OCI-LY7 (cell line): ENCODE measurements at regions not wholly inside any gene's neighbourhood (a gene's known extent, or its start where the extent isn't known, plus 50 kb on each side); places are given as distances from the start of the nearest gene placed in this dataset.

Experiments
- BruUV-seq: library from RNA; stranded (reverse); fragments of 400-500 nt; replicated peaks from 2 replicates; lab custom pipeline; 2021; lab: Mats Ljungman, UMichigan
- CTCF ChIA-PET: fragments of 300-600 bp; sonication (Branson Sonifier 250); formaldehyde crosslinking; loops from one replicate; lab custom pipeline; 2022; ENCODE audit warnings: antibody characterized with exemption; ENCODE audit not compliant: unreplicated experiment; lab: Charles Lee
- POLR2A ChIA-PET: fragments of 300-600 bp; sonication (Branson Sonifier 250); formaldehyde crosslinking; loops from one replicate; lab custom pipeline; 2022; ENCODE audit warnings: antibody characterized with exemption; lab: Charles Lee
- DNase-seq: peaks from one replicate; pipeline ENCODE4 v3.0.0-alpha.2; 2015; ENCODE audit warnings: low spot score
- H2AFZ ChIP-seq: fragments of 200-600 bp; sonication (generic), shearing (Covaris generic); 2 replicates; pipeline ENCODE4 v1.6.1; 2014; ENCODE audit warnings: mild to moderate bottlenecking, antibody characterized with exemption, low read length, moderate library complexity
- H3K27ac ChIP-seq: fragments of 200-600 bp; sonication (generic); 2 replicates; pipeline ENCODE4 v1.5.1; 2014; ENCODE audit warnings: mixed run types, low read depth, mild to moderate bottlenecking, moderate library complexity, low read length, inconsistent platforms; ENCODE audit not compliant: poor library complexity, severe bottlenecking
- H3K36me3 ChIP-seq: fragments of 200-600 bp; sonication (generic); 2 replicates; pipeline ENCODE4 v1.6.1; 2014; ENCODE audit warnings: mild to moderate bottlenecking, antibody characterized with exemption, low read length, moderate library complexity, mixed read lengths; ENCODE audit not compliant: insufficient read depth
- H3K4me1 ChIP-seq: fragments of 200-600 bp; sonication (generic); 2 replicates; pipeline ENCODE4 v1.5.1; 2014; ENCODE audit warnings: mild to moderate bottlenecking, low read length; ENCODE audit not compliant: insufficient read depth, poor library complexity, severe bottlenecking
- H3K4me2 ChIP-seq: fragments of 200-600 bp; sonication (generic); 2 replicates; pipeline ENCODE4 v1.6.1; 2014; ENCODE audit warnings: mild to moderate bottlenecking, low read length
- H3K4me3 ChIP-seq: fragments of 200-600 bp; sonication (generic); 2 replicates; pipeline ENCODE4 v1.5.1; 2014; ENCODE audit warnings: mild to moderate bottlenecking, low read depth, low read length; ENCODE audit not compliant: poor library complexity, severe bottlenecking
- H3K79me2 ChIP-seq: fragments of 200-600 bp; sonication (generic); 2 replicates; pipeline ENCODE4 v1.6.1; 2016; ENCODE audit warnings: low read depth, mild to moderate bottlenecking, low read length, moderate library complexity, mixed read lengths; ENCODE audit not compliant: insufficient read depth
- H3K9me2 ChIP-seq: fragments of 200-600 bp; sonication (generic); 2 replicates; pipeline ENCODE4 v1.6.1; 2016; ENCODE audit warnings: mild to moderate bottlenecking, low read length, mixed read lengths; ENCODE audit not compliant: insufficient read depth
- H3K9me3 ChIP-seq: fragments of 200-600 bp; sonication (generic); 2 replicates; pipeline ENCODE4 v1.6.1; 2014; ENCODE audit warnings: mild to moderate bottlenecking, mixed run types, low read length, mixed read lengths
- H4K20me1 ChIP-seq: fragments of 200-600 bp; sonication (generic); 2 replicates; pipeline ENCODE4 v1.6.1; 2014; ENCODE audit warnings: mild to moderate bottlenecking, antibody characterized with exemption, low read length, moderate library complexity, mixed read lengths; ENCODE audit not compliant: insufficient read depth
- EZH2phosphoT487 ChIP-seq: fragments of 200-600 bp; sonication (generic); IDR thresholded peaks from 2 replicates; pipeline ENCODE4 v1.6.1; 2018; ENCODE audit warnings: low read depth, borderline replicate concordance, mild to moderate bottlenecking, mixed run types, antibody characterized with exemption, low read length, moderate library complexity, mixed read lengths
- intact Hi-C: fragments of 100-400 bp; cut with micrococcal nuclease; formaldehyde crosslinking; loops from one replicate; pipeline ENCODE4 v1.10.0; 2022; ENCODE audit not compliant: unreplicated experiment
- TF ChIP-seq, protein P1 (sequence below): fragments of 200-600 bp; sonication (generic); conservative IDR thresholded peaks from 2 replicates; pipeline ENCODE4 v1.5.1; 2014; ENCODE audit warnings: mild to moderate bottlenecking, antibody characterized with exemption, low read length, moderate library complexity, mixed read lengths

DNA sequence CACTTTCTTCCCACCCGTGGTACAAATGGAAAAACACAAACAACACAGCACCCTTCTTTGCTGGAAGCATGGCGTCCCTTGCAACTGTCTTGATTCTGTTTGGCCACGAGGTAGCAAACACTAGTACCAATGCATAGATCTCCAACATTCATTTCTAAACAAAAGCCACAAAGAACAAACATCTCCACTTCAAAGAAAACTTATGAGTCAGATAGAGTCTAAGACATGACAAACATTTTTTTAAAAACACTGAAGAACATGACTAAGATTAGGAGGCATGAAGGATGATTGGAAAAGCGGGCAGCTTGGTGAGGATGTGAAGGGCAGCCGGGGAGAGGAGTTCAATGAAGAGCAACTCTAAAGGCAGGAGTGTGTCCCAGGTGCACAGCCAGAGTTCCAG is 197.6 kb upstream of the FAM9B start:
- DNase-seq, result no peak
- Histone ChIP-seq H3K79me2 (no peaks in the 10 kb centered on the region), H3K4me2 (no peak overlapping the region), H3K4me3 (no peak overlapping the region), H3K9me2 (no peaks in the 10 kb centered on the region), H3K36me3 (no peaks in the 10 kb centered on the region), H3K27ac (no peak overlapping the region), H2AFZ (no peak overlapping the region), H3K4me1 (no peaks in the 10 kb centered on the region), H4K20me1 (no peaks in the 10 kb centered on the region), H3K9me3 (no peaks in the 10 kb centered on the region)
- ChIA-PET POLR2A (no interaction called here), CTCF (no interaction called here)
- no TSS peak for BruUV-seq
- intact Hi-C loops, result no loop called here
- TF ChIP-seq, protein P1, sequence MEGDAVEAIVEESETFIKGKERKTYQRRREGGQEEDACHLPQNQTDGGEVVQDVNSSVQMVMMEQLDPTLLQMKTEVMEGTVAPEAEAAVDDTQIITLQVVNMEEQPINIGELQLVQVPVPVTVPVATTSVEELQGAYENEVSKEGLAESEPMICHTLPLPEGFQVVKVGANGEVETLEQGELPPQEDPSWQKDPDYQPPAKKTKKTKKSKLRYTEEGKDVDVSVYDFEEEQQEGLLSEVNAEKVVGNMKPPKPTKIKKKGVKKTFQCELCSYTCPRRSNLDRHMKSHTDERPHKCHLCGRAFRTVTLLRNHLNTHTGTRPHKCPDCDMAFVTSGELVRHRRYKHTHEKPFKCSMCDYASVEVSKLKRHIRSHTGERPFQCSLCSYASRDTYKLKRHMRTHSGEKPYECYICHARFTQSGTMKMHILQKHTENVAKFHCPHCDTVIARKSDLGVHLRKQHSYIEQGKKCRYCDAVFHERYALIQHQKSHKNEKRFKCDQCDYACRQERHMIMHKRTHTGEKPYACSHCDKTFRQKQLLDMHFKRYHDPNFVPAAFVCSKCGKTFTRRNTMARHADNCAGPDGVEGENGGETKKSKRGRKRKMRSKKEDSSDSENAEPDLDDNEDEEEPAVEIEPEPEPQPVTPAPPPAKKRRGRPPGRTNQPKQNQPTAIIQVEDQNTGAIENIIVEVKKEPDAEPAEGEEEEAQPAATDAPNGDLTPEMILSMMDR, result no peak
- TF ChIP-seq EZH2phosphoT487, result no peak

DNA sequence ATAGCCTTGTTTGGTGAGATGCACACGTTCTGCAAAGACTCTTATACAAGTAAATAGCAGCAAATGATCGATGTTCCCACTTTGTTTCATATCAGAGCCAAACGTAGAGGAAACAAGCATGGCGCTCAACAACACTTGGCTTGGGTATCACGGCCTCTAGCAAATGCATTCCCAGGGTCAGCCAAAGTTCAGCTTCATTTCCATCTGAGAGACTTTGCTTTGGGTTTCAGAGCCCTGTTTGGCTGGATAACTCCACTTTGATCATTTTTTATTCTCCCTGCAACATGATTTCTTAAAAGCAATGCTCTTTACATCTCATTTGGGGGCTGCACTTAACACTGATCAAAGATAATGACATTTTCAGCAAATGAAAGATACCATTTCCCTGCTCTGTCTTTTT is 199.2 kb upstream of the FAM9B start:
- no peak for TF ChIP-seq EZH2phosphoT487
- TF ChIP-seq, protein P1, result no peak
- POLR2A ChIA-PET, result no interaction called here

DNA sequence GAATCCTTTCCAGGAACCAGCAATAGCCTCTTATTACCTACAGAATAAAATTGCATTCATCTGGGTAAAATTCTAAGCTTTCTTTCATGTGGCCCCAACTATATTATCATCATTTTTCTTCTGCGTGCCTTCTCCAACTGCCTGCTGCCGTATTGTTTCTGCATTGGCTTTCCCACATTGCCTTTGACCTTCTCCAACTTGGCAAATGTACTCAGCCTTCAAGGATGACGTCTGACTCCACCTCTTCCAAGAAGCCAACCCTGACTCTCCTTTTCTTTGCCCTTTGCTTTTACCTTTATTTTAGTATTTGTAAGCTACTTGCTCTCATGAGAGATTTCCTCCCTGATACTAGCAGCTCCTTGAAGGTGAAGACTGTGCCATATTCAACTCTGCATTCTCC is 200.4 kb upstream of the FAM9B start:
- Histone ChIP-seq H4K20me1 (no peaks in the 10 kb centered on the region), H3K9me2 (no peaks in the 10 kb centered on the region), H3K36me3 (no peaks in the 10 kb centered on the region), H3K4me2 (no peak overlapping the region), H3K27ac (no peak overlapping the region), H3K4me1 (no peaks in the 10 kb centered on the region), H3K79me2 (no peaks in the 10 kb centered on the region), H3K4me3 (no peak overlapping the region), H3K9me3 (no peaks in the 10 kb centered on the region), H2AFZ (no peak overlapping the region)
- ChIA-PET POLR2A (interaction anchor here (0.7 kb wide), 1 partner anchor 182 kb away, joined by 3 read pairs; no protein-coding TSS in a partner anchor), CTCF (no interaction called here)
- TF ChIP-seq, protein P1, result no peak
- TF ChIP-seq EZH2phosphoT487, result no peak
- intact Hi-C loops, result no loop called here
- no peak for DNase-seq
- BruUV-seq, result no TSS peak

More for the DNA sequence above, 199.2 kb upstream of the FAM9B start:
- intact Hi-C loops, result no loop called here
- no peak overlapping the region for H2AFZ ChIP-seq
- no peaks in the 10 kb centered on the region for H3K9me3 ChIP-seq
- H3K4me3 ChIP-seq, result no peak overlapping the region
- no peak overlapping the region for H3K27ac ChIP-seq
- no TSS peak for BruUV-seq
- no peaks in the 10 kb centered on the region for H3K36me3 ChIP-seq
- H4K20me1 ChIP-seq, result no peaks in the 10 kb centered on the region
- H3K4me2 ChIP-seq, result no peak overlapping the region
- CTCF ChIA-PET, result no interaction called here
- no peak for DNase-seq
- no peaks in the 10 kb centered on the region for H3K4me1 ChIP-seq
- H3K79me2 ChIP-seq, result no peaks in the 10 kb centered on the region
- no peaks in the 10 kb centered on the region for H3K9me2 ChIP-seq
